Gastrocnemius medialis (tissue), 4 donors: ENCODE measurements at regions not wholly inside any gene's neighbourhood (a gene's known extent, or its start where the extent isn't known, plus 50 kb on each side); places are given as distances from the start of the nearest gene placed in this dataset.

ENCODE experiments used
- ATAC-seq, 2 donors: fragments of 150-250 bp; one replicate each; pipeline ENCODE4 v1.9.1; 2016
- DNase-seq, 2 donors: peaks; one replicate each; pipeline ENCODE4 v3.0.0-alpha.2; 2019
- H3K27ac ChIP-seq, 4 donors: fragments of 200-600 bp; sonication (generic); 1 replicate in 1 of 4; 2 replicates in 3 of 4; pipeline ENCODE4 v1.5.1; 2016 to 2018; ENCODE audit warnings: mild to moderate bottlenecking in 2 of 4, moderate library complexity in 1 of 4
- H3K27me3 ChIP-seq, 3 donors: fragments of 200-600 bp; sonication (generic) in 2 of 3; 1 replicate in 1 of 3; 2 replicates in 2 of 3; pipeline versions ENCODE4 v1.5.1 to v1.6.0; 2016 to 2019; ENCODE audit warnings: mild to moderate bottlenecking in 1 of 3, moderate library complexity in 1 of 3
- H3K36me3 ChIP-seq, 2 donors: fragments of 200-600 bp; sonication (generic) in 1 of 2; one replicate each; pipeline ENCODE4 v1.5.1; 2017 to 2018
- H3K4me1 ChIP-seq, 2 donors: fragments of 200-600 bp; sonication (generic) in 1 of 2; one replicate each; pipeline ENCODE4 v1.5.1; 2016 to 2017; ENCODE audit warnings: mild to moderate bottlenecking in 2 of 2
- H3K4me3 ChIP-seq, 4 donors: fragments of 200-600 bp; sonication (generic) in 3 of 4; 1 replicate in 1 of 4; 2 replicates in 3 of 4; pipeline ENCODE4 v1.5.1; 2016 to 2019; ENCODE audit warnings: mild to moderate bottlenecking in 2 of 4
- H3K9me3 ChIP-seq, 3 donors: fragments of 200-600 bp; sonication (generic) in 2 of 3; 1 replicate in 1 of 3; 2 replicates in 2 of 3; pipeline ENCODE4 v1.5.1; 2016 to 2019
- CTCF ChIP-seq, 5 experiments: fragments of 450-650 bp in 3 of 5; fragments of 200-600 bp in 2 of 5; sonication (generic) in 2 of 5; IDR thresholded peaks in 4 of 5; conservative IDR thresholded peaks in 1 of 5; 1 replicate in 4 of 5; 2 replicates in 1 of 5; pipeline ENCODE4 v1.5.1; 2016 to 2019; ENCODE audit warnings: antibody characterized with exemption in 5 of 5, mild to moderate bottlenecking in 3 of 5, moderate library complexity in 3 of 5
- POLR2A ChIP-seq, 2 donors: fragments of 450-650 bp; IDR thresholded peaks; one replicate each; pipeline ENCODE4 v1.6.1; 2017; ENCODE audit warnings: antibody characterized with exemption in 2 of 2, mild to moderate bottlenecking in 2 of 2, moderate library complexity in 2 of 2
- in situ Hi-C, 4 donors: fragments of 200-750 bp; cut with MboI; loops; one replicate each; pipeline versions ENCODE4 v1.15.0 to v1.8.0; 2017; ENCODE audit warnings: low sequenced_read_pairs in 4 of 4
- intact Hi-C: fragments of 100-400 bp; cut with DNase I; formaldehyde crosslinking; loops from one replicate; pipeline ENCODE4 v1.15.1; 2023; ENCODE audit warnings: low total_unique reads

GRCh38 chr10:112082120-112082519 lies 101.4 kb downstream of the GPAM start:
- in situ Hi-C loops: no loop called here
- intact Hi-C loops: no loop called here
- H3K27me3 ChIP-seq: no peaks in the 10 kb centered on the region
- H3K9me3 ChIP-seq: no peaks in the 10 kb centered on the region
- ATAC-seq (no peak), DNase-seq (no peak)
- no peak overlapping the region for H3K27ac ChIP-seq
- H3K4me3 ChIP-seq: no peak overlapping the region
- no peaks in the 10 kb centered on the region for H3K36me3 ChIP-seq
- H3K4me1 ChIP-seq: peaks cover 0 to 9% of the 10 kb centered on the region in 2 donors
- TF ChIP-seq CTCF (IDR thresholded peaks at IDR 0.05 in 4 of 5, conservative IDR thresholded peaks at IDR 0.05 in 1 of 5): no peak

GRCh38 chr10:112083472-112083871 lies 100.1 kb downstream of the GPAM start:
- ATAC-seq (no peak), DNase-seq (no peak)
- H3K4me3 ChIP-seq: no peak overlapping the region
- no peaks in the 10 kb centered on the region for H3K9me3 ChIP-seq
- peaks cover 0 to 9% of the 10 kb centered on the region in 2 donors for H3K4me1 ChIP-seq
- intact Hi-C loops: no loop called here
- H3K27ac ChIP-seq: no peak overlapping the region
- H3K36me3 ChIP-seq: no peaks in the 10 kb centered on the region
- no peaks in the 10 kb centered on the region for H3K27me3 ChIP-seq
- in situ Hi-C loops: no loop called here
- TF ChIP-seq POLR2A (IDR thresholded peaks at IDR 0.05): no peak
- TF ChIP-seq CTCF (IDR thresholded peaks at IDR 0.05 in 4 of 5, conservative IDR thresholded peaks at IDR 0.05 in 1 of 5): no peak

GRCh38 chr10:112087953-112088456 lies 95.6 kb downstream of the GPAM start:
- DNase-seq: no peak
- intact Hi-C loops: no loop called here
- TF ChIP-seq POLR2A (IDR thresholded peaks at IDR 0.05): no peak
- TF ChIP-seq CTCF (IDR thresholded peaks at IDR 0.05 in 4 of 5, conservative IDR thresholded peaks at IDR 0.05 in 1 of 5): no peak

GRCh38 chr10:112091703-112092102 lies 91.9 kb downstream of the GPAM start:
- H3K4me3 ChIP-seq: no peak overlapping the region
- no peaks in the 10 kb centered on the region for H3K4me1 ChIP-seq
- H3K27me3 ChIP-seq: no peaks in the 10 kb centered on the region
- TF ChIP-seq CTCF (IDR thresholded peaks at IDR 0.05 in 4 of 5, conservative IDR thresholded peaks at IDR 0.05 in 1 of 5) (no peak), POLR2A (IDR thresholded peaks at IDR 0.05) (no peak)
- in situ Hi-C loops (no loop called here), intact Hi-C loops (no loop called here)
- no peaks in the 10 kb centered on the region for H3K9me3 ChIP-seq
- H3K36me3 ChIP-seq: no peaks in the 10 kb centered on the region
- no peak overlapping the region for H3K27ac ChIP-seq
- no peak for ATAC-seq
- DNase-seq: no peak

More at GRCh38 chr10:112087953-112088456, 95.6 kb downstream of the GPAM start:
- Histone ChIP-seq H3K36me3 (no peaks in the 10 kb centered on the region), H3K27ac (no peak overlapping the region), H3K27me3 (no peaks in the 10 kb centered on the region), H3K9me3 (no peaks in the 10 kb centered on the region), H3K4me1 (no peaks in the 10 kb centered on the region), H3K4me3 (no peak overlapping the region)
- in situ Hi-C loops: no loop called here
- no peak for ATAC-seq

- intact Hi-C loops: no loop called here
Measured at GRCh38 chr10:112092519-112092918, 91.0 kb downstream of the GPAM start.

More at GRCh38 chr10:112092519-112092918, 91.0 kb downstream of the GPAM start:
- no peak overlapping the region for H3K4me3 ChIP-seq
- in situ Hi-C loops: no loop called here
- no peaks in the 10 kb centered on the region for H3K4me1 ChIP-seq
- DNase-seq: no peak
- H3K9me3 ChIP-seq: no peaks in the 10 kb centered on the region
- no peaks in the 10 kb centered on the region for H3K27me3 ChIP-seq
- TF ChIP-seq CTCF (IDR thresholded peaks at IDR 0.05 in 4 of 5, conservative IDR thresholded peaks at IDR 0.05 in 1 of 5) (no peak), POLR2A (IDR thresholded peaks at IDR 0.05) (no peak)
- no peak overlapping the region for H3K27ac ChIP-seq
- ATAC-seq: no peak
- no peaks in the 10 kb centered on the region for H3K36me3 ChIP-seq
